RWPE1 (cell line): ENCODE measurements at regions not wholly inside any gene's neighbourhood (a gene's known extent, or its start where the extent isn't known, plus 50 kb on each side); places are given as distances from the start of the nearest gene placed in this dataset.

Source experiments
- CTCF ChIA-PET: fragments of 350-600 bp; sonication (Branson Sonifier 250); formaldehyde crosslinking; extraction: SDS; loops from one replicate; lab custom pipeline; 2021; lab: Yijun Ruan, JAX
- POLR2A ChIA-PET: fragments of 400-600 bp; formaldehyde crosslinking; extraction: SDS; loops from one replicate; lab custom pipeline; 2020; ENCODE audit warnings: antibody characterized with exemption; ENCODE audit not compliant: low non-redundant PET; lab: Yijun Ruan, JAX
- DNase-seq: peaks from one replicate; pipeline ENCODE4 v3.0.0; 2012; ENCODE audit warnings: low spot score
- H3K27ac ChIP-seq: fragments of 450-650 bp; 2 replicates; pipeline ENCODE4 v1.5.1; 2017
- TF ChIP-seq, protein P1 (sequence below): fragments of 450-650 bp; conservative IDR thresholded peaks from 2 replicates; pipeline ENCODE4 v1.5.1; 2017; ENCODE audit warnings: low read depth, mild to moderate bottlenecking

DNA sequence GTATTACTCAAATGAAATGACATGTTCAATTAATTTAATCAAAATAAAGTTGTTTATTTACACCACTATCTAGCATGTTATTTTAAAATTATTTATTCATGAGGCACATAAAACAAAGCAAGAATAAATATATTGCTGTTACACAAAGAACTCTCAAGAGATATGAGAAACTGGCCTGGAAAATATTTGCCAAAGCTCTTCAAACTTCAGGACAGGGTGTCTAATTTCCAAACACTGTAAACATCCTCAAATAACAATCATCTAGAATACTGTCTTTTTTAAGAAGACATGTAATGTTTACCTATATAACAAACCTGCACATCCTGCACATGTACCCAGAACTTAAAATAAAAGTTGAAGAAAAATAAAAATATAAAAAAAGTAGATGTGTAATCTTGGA lies 876.6 kb downstream of the TUSC7 start:
- ChIA-PET POLR2A (no interaction called here), CTCF (interaction anchor here (0.6 kb wide), 1 partner anchor 201 kb away, joined by 4 read pairs; no protein-coding TSS in a partner anchor)
- no peak for DNase-seq
- TF ChIP-seq, protein P1, sequence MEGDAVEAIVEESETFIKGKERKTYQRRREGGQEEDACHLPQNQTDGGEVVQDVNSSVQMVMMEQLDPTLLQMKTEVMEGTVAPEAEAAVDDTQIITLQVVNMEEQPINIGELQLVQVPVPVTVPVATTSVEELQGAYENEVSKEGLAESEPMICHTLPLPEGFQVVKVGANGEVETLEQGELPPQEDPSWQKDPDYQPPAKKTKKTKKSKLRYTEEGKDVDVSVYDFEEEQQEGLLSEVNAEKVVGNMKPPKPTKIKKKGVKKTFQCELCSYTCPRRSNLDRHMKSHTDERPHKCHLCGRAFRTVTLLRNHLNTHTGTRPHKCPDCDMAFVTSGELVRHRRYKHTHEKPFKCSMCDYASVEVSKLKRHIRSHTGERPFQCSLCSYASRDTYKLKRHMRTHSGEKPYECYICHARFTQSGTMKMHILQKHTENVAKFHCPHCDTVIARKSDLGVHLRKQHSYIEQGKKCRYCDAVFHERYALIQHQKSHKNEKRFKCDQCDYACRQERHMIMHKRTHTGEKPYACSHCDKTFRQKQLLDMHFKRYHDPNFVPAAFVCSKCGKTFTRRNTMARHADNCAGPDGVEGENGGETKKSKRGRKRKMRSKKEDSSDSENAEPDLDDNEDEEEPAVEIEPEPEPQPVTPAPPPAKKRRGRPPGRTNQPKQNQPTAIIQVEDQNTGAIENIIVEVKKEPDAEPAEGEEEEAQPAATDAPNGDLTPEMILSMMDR = no peak
- no peak overlapping the region for H3K27ac ChIP-seq

DNA sequence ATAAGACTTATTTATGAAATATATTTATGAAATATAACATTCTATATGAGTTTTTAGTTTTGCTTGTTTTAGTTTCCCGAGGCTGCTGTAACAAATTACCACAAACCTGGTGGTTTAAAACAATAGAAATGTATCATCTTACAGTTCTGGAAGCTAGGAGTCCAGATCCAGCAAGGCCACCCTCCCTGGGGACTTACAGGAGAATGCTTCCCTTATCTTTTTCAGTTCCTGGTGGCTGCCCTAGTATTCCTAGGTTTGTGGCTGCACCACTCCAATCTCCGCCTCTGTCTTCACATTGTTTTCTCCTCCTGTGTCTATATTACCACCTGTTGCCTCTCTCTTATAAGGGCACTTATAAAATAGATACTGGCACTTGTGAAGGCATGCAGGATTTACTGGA lies 877.8 kb downstream of the TUSC7 start:
- ChIA-PET CTCF (interaction anchor here (0.5 to 0.6 kb wide), 2 partner anchors 20 to 732 kb away, joined by 4 to 7 read pairs; no protein-coding TSS in a partner anchor), POLR2A (no interaction called here)
- no peak for DNase-seq
- TF ChIP-seq, protein P1 = no peak
- H3K27ac ChIP-seq = no peak overlapping the region

DNA sequence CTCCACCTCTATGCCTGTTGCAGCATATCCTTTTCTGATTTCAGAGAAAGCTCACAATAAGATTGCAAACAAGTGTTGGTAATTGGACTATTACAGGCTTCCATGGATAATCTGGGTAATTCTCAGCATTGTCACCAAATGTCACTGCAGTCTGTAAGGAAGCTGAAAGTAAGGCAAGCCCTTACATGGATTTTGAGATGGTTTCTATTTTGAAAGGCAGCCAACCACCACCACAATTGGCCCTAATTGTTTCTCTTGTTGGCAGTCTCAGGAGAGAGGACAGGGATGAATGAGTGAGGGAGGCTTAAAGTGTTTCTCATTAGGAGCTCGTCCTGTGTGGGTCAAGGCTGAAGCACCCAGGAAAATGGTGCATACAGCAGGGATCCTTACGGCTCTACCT lies 879.9 kb downstream of the TUSC7 start:
- no peak for DNase-seq
- no peak overlapping the region for H3K27ac ChIP-seq
- POLR2A ChIA-PET = no interaction called here
- TF ChIP-seq, protein P1 = no peak
- CTCF ChIA-PET = interaction anchor here (0.6 kb wide), 1 partner anchor 304 kb away, joined by 4 read pairs; no protein-coding TSS in a partner anchor

DNA sequence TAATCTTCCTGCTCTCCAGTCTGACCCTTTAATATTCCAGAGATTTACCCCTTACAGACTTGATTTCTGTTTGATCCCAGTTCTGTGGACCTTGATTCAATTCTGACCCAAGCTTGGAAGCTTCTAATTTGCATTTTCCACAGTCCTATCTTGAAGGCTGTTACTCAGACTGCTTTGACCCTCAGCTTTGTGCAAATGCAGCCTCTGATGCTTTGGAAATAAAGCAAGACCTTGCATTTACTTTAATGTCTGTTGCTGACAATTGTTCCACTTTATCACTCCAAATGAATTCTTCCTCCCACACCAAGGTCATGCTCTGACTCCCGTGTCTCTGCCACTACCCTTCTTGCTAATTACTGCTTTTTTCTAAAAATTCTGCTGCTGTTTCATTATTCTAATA lies 886.0 kb downstream of the TUSC7 start:
- DNase-seq = no peak
- no peak overlapping the region for H3K27ac ChIP-seq
- POLR2A ChIA-PET = no interaction called here
- CTCF ChIA-PET = no interaction called here
- TF ChIP-seq, protein P1 = no peak

DNA sequence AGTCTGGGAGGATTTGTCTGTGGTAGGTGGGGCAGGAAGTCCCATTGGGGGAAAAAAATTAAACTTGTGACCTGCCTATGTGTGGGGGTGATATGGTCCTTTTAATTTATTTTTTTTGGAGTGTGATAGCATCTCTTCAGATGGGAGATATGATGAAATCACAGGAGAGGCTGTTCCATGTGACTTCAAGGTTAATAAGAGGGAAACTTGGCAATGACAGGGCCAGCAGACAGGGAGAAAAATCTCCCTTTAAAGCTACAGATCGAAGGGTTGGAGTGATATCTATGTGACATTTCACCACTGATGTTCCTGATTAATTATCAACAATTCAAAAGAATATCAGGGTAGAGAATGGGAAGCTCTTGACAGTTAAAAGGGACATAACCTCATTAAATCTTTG lies 886.9 kb downstream of the TUSC7 start:
- DNase-seq = no peak
- CTCF ChIA-PET = interaction anchor here (0.5 to 0.7 kb wide), 2 partner anchors 36 to 613 kb away, joined by 3 to 4 read pairs; no protein-coding TSS in a partner anchor
- H3K27ac ChIP-seq = no peak overlapping the region
- TF ChIP-seq, protein P1 = no peak
- POLR2A ChIA-PET = no interaction called here

DNA sequence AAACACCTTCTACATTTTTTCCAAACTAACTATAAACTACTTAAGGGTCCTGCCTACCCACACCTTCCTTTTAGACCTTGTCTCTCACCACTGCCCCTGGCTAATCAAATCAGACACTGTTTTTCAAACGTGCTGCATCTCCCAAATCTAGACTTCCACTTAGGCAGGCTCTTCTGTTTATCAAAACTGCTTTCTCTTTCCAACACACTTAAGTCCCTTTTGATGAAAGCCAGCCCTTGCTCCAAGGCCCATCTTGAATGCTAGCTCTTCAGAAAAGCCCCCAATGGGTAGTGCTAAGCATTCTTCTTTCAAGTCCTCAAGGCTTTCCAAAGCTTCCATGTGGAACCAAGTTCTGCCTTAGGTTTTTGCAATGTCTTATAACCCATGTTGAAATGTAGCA lies 888.3 kb downstream of the TUSC7 start:
- no peak for DNase-seq
- CTCF ChIA-PET = no interaction called here
- no peak overlapping the region for H3K27ac ChIP-seq
- TF ChIP-seq, protein P1 = no peak
- POLR2A ChIA-PET = no interaction called here
